GM12878 (cell line): ENCODE measurements at regions not wholly inside any gene's neighbourhood (a gene's known extent, or its start where the extent isn't known, plus 50 kb on each side); places are given as distances from the start of the nearest gene placed in this dataset.

Experiments used
- ATAC-seq: fragments of 200-7000 bp; cut with Tn5 transposase; 3 replicates; pipeline ENCODE4 v1.9.1; 2020; ENCODE audit warnings: mild to moderate bottlenecking, moderate library complexity
- BruUV-seq: library from RNA; stranded (reverse); fragments of 400-500 nt; replicated peaks from 2 replicates; lab custom pipeline; 2021; lab: Mats Ljungman, UMichigan
- CTCF ChIA-PET: fragments of 300-600 bp; sonication (Branson Sonifier 250); formaldehyde crosslinking; extraction: SDS; loops from one replicate; lab custom pipeline; 2021; ENCODE audit warnings: inconsistent platforms; lab: Yijun Ruan, JAX
- POLR2A ChIA-PET: fragments of 350-600 bp; formaldehyde crosslinking; extraction: SDS; loops from one replicate; lab custom pipeline; 2021; ENCODE audit warnings: inconsistent platforms; lab: Charles Lee
- RAD21 ChIA-PET: fragments of 300-600 bp; sonication (Branson Sonifier 250); formaldehyde crosslinking; loops from one replicate; lab custom pipeline; 2023; ENCODE audit warnings: antibody characterized with exemption; ENCODE audit not compliant: unreplicated experiment; lab: Charles Lee
- SMC1A ChIA-PET: fragments of 300-600 bp; sonication (Branson Sonifier 250); formaldehyde crosslinking; loops from one replicate; lab custom pipeline; 2023; ENCODE audit not compliant: unreplicated experiment, uncharacterized antibody; lab: Charles Lee
- DNase-seq: peaks from one replicate; pipeline ENCODE4 v3.0.0-alpha.2; 2011; ENCODE audit warnings: low read depth, low spot score
- FAIRE-seq: peaks from 3 replicates; lab custom pipeline; 2011; peaks lifted over from hg19 to GRCh38; lab: Jason Lieb, UNC
- H2AFZ ChIP-seq: 2 replicates; pipeline ENCODE4 v1.6.0; 2011; ENCODE audit warnings: low read depth, low read length, control low read depth; ENCODE audit not compliant: control insufficient read depth
- H3K27ac ChIP-seq: 2 replicates; pipeline ENCODE4 v1.5.1; 2011; ENCODE audit warnings: control low read depth; ENCODE audit not compliant: control insufficient read depth, insufficient read depth
- H3K27me3 ChIP-seq, 2 experiments: replicated peaks in 1 of 2; 2 replicates each; pipeline versions ENCODE4 v1.6.0 to v1.6.1; 2011; ENCODE audit warnings: low read length in 1 of 2; ENCODE audit not compliant: control insufficient read depth in 2 of 2, insufficient read depth in 2 of 2
- H3K36me3 ChIP-seq, 2 experiments: 2 replicates each; pipeline ENCODE4 v1.5.1; 2011; ENCODE audit warnings: low read length in 1 of 2; ENCODE audit not compliant: control insufficient read depth in 2 of 2, insufficient read depth in 2 of 2
- H3K4me1 ChIP-seq: 2 replicates; pipeline ENCODE4 v1.6.1; 2011; ENCODE audit warnings: mild to moderate bottlenecking, low read length, moderate library complexity, mixed read lengths; ENCODE audit not compliant: control insufficient read depth, insufficient read depth
- H3K4me2 ChIP-seq: 2 replicates; pipeline ENCODE4 v1.6.0; 2011; ENCODE audit warnings: control low read depth; ENCODE audit not compliant: control insufficient read depth, insufficient read depth
- H3K4me3 ChIP-seq: fragments of 200-600 bp; sonication (generic); 2 replicates; pipeline ENCODE4 v1.5.1; 2016
- H3K79me2 ChIP-seq: 2 replicates; pipeline ENCODE4 v1.6.0; 2011; ENCODE audit warnings: low read length; ENCODE audit not compliant: control insufficient read depth, insufficient read depth
- H3K9ac ChIP-seq: 2 replicates; pipeline ENCODE4 v1.8.0; 2011; ENCODE audit warnings: low read length, control low read depth, mixed read lengths; ENCODE audit not compliant: control insufficient read depth, insufficient read depth
- H3K9me3 ChIP-seq: replicated peaks from 3 replicates; pipeline ENCODE4 v1.5.1; 2011; ENCODE audit warnings: mild to moderate bottlenecking, low read length; ENCODE audit not compliant: control insufficient read depth, insufficient read depth
- H4K20me1 ChIP-seq: 2 replicates; pipeline ENCODE4 v1.6.0; 2011; ENCODE audit not compliant: control insufficient read depth, insufficient read depth
- IRF5 ChIP-seq: fragments of 450-650 bp; IDR thresholded peaks from 2 replicates; pipeline ENCODE4 v1.6.1; 2017; ENCODE audit warnings: borderline replicate concordance
- KLF5 ChIP-seq: fragments of 450-650 bp; IDR thresholded peaks from 2 replicates; pipeline ENCODE4 v1.6.1; 2014; ENCODE audit warnings: mild to moderate bottlenecking; ENCODE audit not compliant: partially characterized antibody
- MAX ChIP-seq: IDR thresholded peaks from 2 replicates; pipeline ENCODE4 v1.6.1; 2012; ENCODE audit warnings: low read depth, low read length, improper control_type of control experiment
- NFYA ChIP-seq: IDR thresholded peaks from 2 replicates; pipeline ENCODE4 v1.6.1; 2011; ENCODE audit warnings: low read depth, mild to moderate bottlenecking, low read length, improper control_type of control experiment, borderline replicate concordance
- RELA ChIP-seq: fragments of 450-650 bp; IDR thresholded peaks from 2 replicates; pipeline ENCODE4 v1.8.0; 2014; ENCODE audit warnings: borderline replicate concordance; ENCODE audit not compliant: partially characterized antibody
- SKIL ChIP-seq: fragments of 450-650 bp; IDR thresholded peaks from 2 replicates; pipeline ENCODE4 v1.6.1; 2017; ENCODE audit warnings: mild to moderate bottlenecking, low read depth, inconsistent platforms; ENCODE audit not compliant: poor library complexity, severe bottlenecking
- YY1 ChIP-seq: IDR thresholded peaks from 2 replicates; pipeline ENCODE4 v1.6.1; 2011; ENCODE audit warnings: low read depth, mild to moderate bottlenecking, low read length
- ZBTB33 ChIP-seq: fragments of 450-650 bp; IDR thresholded peaks from 2 replicates; pipeline ENCODE4 v1.6.1; 2017; ENCODE audit warnings: mild to moderate bottlenecking
- ZNF217 ChIP-seq: fragments of 450-650 bp; IDR thresholded peaks from 2 replicates; pipeline ENCODE4 v1.6.1; 2017; ENCODE audit warnings: antibody characterized with exemption, mild to moderate bottlenecking
- ZNF622 ChIP-seq: fragments of 450-650 bp; IDR thresholded peaks from 2 replicates; pipeline ENCODE4 v1.6.1; 2017; ENCODE audit warnings: mild to moderate bottlenecking, inconsistent platforms
- in situ Hi-C: fragments of 300-500 bp; cut with MboI; formaldehyde crosslinking; loops from 9 replicates; pipeline ENCODE4 v1.14.3; 2018; ENCODE audit warnings: mixed read lengths
- intact Hi-C: fragments of 100-400 bp; cut with micrococcal nuclease; formaldehyde crosslinking; loops from one replicate; pipeline ENCODE4 v1.14.2; 2022; ENCODE audit not compliant: unreplicated experiment

GRCh38 chr3:117846238-117846637, 1136.7 kb downstream of the TUSC7 start (continued):
- TF ChIP-seq YY1 (no peak), ZNF622 (no peak)

- Histone ChIP-seq H3K4me3 (no peak overlapping the region), H4K20me1 (no peaks in the 10 kb centered on the region), H3K4me2 (no peak overlapping the region), H3K4me1 (no peaks in the 10 kb centered on the region), H3K27me3 (no peaks in the 10 kb centered on the region), H3K9ac (no peak overlapping the region)
- CTCF ChIA-PET: no interaction called here
- FAIRE-seq: no peak
- SMC1A ChIA-PET: no interaction called here
- RAD21 ChIA-PET: no interaction called here
- no peak for TF ChIP-seq NFYA
- TF ChIP-seq KLF5: no peak
- TF ChIP-seq ZNF217: no peak
- TF ChIP-seq IRF5: no peak
- TF ChIP-seq ZNF622: no peak
- TF ChIP-seq MAX: no peak
- TF ChIP-seq ZBTB33: no peak
- no peak for TF ChIP-seq RELA
- TF ChIP-seq SKIL: no peak
- TF ChIP-seq, all 136 proteins: peak for 0
- POLR2A ChIA-PET: no interaction called here
- BruUV-seq: no TSS peak
- Histone ChIP-seq H3K9me3 (no peaks in the 10 kb centered on the region), H2AFZ (no peak overlapping the region), H3K27ac (no peak overlapping the region), H3K36me3 (no peaks in the 10 kb centered on the region), H3K79me2 (no peaks in the 10 kb centered on the region)
- intact Hi-C loops: no loop called here
- DNase-seq (no peak), ATAC-seq (no peak)
- in situ Hi-C loops: no loop called here
These were observed 1139.0 kb downstream of the TUSC7 start for GRCh38 chr3:117848606-117849005.
